ENCODE measurements at regions not wholly inside any gene's neighbourhood (a gene's known extent, or its start where the extent isn't known, plus 50 kb on each side); places are given as distances from the start of the nearest gene placed in this dataset.

DNA sequence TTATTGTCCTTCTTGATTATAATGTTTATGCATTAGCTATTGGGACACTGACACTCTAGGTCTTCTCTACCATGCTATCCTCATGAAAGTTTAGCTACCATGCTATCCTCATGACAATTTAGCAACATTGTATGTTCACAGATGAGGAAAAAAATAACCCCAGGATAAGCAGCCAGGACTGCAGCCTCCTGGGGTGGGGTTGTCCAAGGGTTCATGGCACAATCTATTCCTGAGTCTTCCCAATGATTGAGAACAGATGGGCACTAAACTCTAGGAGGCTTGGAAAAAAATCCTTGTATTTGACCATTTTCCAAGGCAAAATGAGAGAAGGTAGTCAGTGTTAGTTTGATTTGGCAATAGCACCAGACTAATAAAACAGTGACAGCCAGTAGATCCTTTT is 619.8 kb upstream of the LCORL start:
- no peak overlapping the region for H3K4me3 Mint-ChIP-seq (ENCODE audit: unreplicated experiment)
- no TSS peak for BruUV-seq (replicated peaks)
- H3K4me3 ChIP-seq (ENCODE audit: low read depth, low read length), result no peak overlapping the region
- intact Hi-C loops (cut with micrococcal nuclease; ENCODE audit: unreplicated experiment), result no loop called here
- no peaks in the 10 kb centered on the region for H3K9me3 ChIP-seq
- TF ChIP-seq, protein P1, sequence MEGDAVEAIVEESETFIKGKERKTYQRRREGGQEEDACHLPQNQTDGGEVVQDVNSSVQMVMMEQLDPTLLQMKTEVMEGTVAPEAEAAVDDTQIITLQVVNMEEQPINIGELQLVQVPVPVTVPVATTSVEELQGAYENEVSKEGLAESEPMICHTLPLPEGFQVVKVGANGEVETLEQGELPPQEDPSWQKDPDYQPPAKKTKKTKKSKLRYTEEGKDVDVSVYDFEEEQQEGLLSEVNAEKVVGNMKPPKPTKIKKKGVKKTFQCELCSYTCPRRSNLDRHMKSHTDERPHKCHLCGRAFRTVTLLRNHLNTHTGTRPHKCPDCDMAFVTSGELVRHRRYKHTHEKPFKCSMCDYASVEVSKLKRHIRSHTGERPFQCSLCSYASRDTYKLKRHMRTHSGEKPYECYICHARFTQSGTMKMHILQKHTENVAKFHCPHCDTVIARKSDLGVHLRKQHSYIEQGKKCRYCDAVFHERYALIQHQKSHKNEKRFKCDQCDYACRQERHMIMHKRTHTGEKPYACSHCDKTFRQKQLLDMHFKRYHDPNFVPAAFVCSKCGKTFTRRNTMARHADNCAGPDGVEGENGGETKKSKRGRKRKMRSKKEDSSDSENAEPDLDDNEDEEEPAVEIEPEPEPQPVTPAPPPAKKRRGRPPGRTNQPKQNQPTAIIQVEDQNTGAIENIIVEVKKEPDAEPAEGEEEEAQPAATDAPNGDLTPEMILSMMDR (IDR thresholded peaks at IDR 0.05; ENCODE audit: insufficient read depth in 1 of 2, low read depth in 1 of 2, low read length in 1 of 2, severe bottlenecking in 1 of 2, unreplicated experiment in 1 of 2), result no peak
- ChIA-PET POLR2A (no interaction called here), CTCF (no interaction called here)
- peaks cover 25% of the 10 kb centered on the region for H3K4me1 ChIP-seq
- H3K4me1 Mint-ChIP-seq (ENCODE audit: low read depth, unreplicated experiment), result peaks cover 17% of the 10 kb centered on the region
- no peaks in the 10 kb centered on the region for H3K27me3 ChIP-seq (replicated peaks; ENCODE audit: control insufficient read depth, insufficient read depth, low read length)
- no peak overlapping the region for H3K27ac Mint-ChIP-seq (ENCODE audit: unreplicated experiment)
- H3K36me3 ChIP-seq (ENCODE audit: control insufficient read depth, insufficient read depth, low read length), result no peaks in the 10 kb centered on the region
- H3K27me3 Mint-ChIP-seq (ENCODE audit: insufficient read depth, unreplicated experiment), result no peaks in the 10 kb centered on the region
- peaks cover 14% of the 10 kb centered on the region for H3K9me3 Mint-ChIP-seq (ENCODE audit: unreplicated experiment)
- DNase-seq, result no peak
- H3K36me3 Mint-ChIP-seq (ENCODE audit: insufficient read depth, unreplicated experiment), result no peaks in the 10 kb centered on the region

GRCh38 chr4:18638031-18638430 is 616.5 kb upstream of the LCORL start:
- no peak for DNase-seq
- no TSS peak for BruUV-seq (replicated peaks)
- TF ChIP-seq, protein P1 (IDR thresholded peaks at IDR 0.05; ENCODE audit: insufficient read depth in 1 of 2, low read depth in 1 of 2, low read length in 1 of 2, severe bottlenecking in 1 of 2, unreplicated experiment in 1 of 2), result no peak
- H3K4me3 Mint-ChIP-seq (ENCODE audit: unreplicated experiment), result no peak overlapping the region
- no peaks in the 10 kb centered on the region for H3K4me1 ChIP-seq
- no peaks in the 10 kb centered on the region for H3K9me3 Mint-ChIP-seq (ENCODE audit: unreplicated experiment)
- H3K4me3 ChIP-seq (ENCODE audit: low read depth, low read length), result no peak overlapping the region
- no peaks in the 10 kb centered on the region for H3K36me3 Mint-ChIP-seq (ENCODE audit: insufficient read depth, unreplicated experiment)
- no peaks in the 10 kb centered on the region for H3K4me1 Mint-ChIP-seq (ENCODE audit: low read depth, unreplicated experiment)
- H3K27me3 Mint-ChIP-seq (ENCODE audit: insufficient read depth, unreplicated experiment), result no peaks in the 10 kb centered on the region
- intact Hi-C loops (cut with micrococcal nuclease; ENCODE audit: unreplicated experiment), result no loop called here
- ChIA-PET CTCF (no interaction called here), POLR2A (no interaction called here)
- no peaks in the 10 kb centered on the region for H3K27me3 ChIP-seq (replicated peaks; ENCODE audit: control insufficient read depth, insufficient read depth, low read length)
- H3K36me3 ChIP-seq (ENCODE audit: control insufficient read depth, insufficient read depth, low read length), result no peaks in the 10 kb centered on the region
- H3K9me3 ChIP-seq, result no peaks in the 10 kb centered on the region
- H3K27ac Mint-ChIP-seq (ENCODE audit: unreplicated experiment), result no peak overlapping the region

GRCh38 chr4:18636001-18636585 is 614.5 kb upstream of the LCORL start:
- BruUV-seq (replicated peaks), result no TSS peak
- TF ChIP-seq, protein P1 (IDR thresholded peaks at IDR 0.05; ENCODE audit: insufficient read depth in 1 of 2, low read depth in 1 of 2, low read length in 1 of 2, severe bottlenecking in 1 of 2, unreplicated experiment in 1 of 2), result no peak
- intact Hi-C loops (cut with micrococcal nuclease; ENCODE audit: unreplicated experiment), result no loop called here
- H3K27ac Mint-ChIP-seq (ENCODE audit: unreplicated experiment), result no peak overlapping the region
- DNase-seq, result no peak
- no peaks in the 10 kb centered on the region for H3K36me3 ChIP-seq (ENCODE audit: control insufficient read depth, insufficient read depth, low read length)
- H3K36me3 Mint-ChIP-seq (ENCODE audit: insufficient read depth, unreplicated experiment), result no peaks in the 10 kb centered on the region
- ChIA-PET POLR2A (no interaction called here), CTCF (no interaction called here)
- H3K9me3 Mint-ChIP-seq (ENCODE audit: unreplicated experiment), result peaks cover 7% of the 10 kb centered on the region
- H3K27me3 Mint-ChIP-seq (ENCODE audit: insufficient read depth, unreplicated experiment), result no peaks in the 10 kb centered on the region
- H3K4me1 Mint-ChIP-seq (ENCODE audit: low read depth, unreplicated experiment), result no peaks in the 10 kb centered on the region
- H3K27me3 ChIP-seq (replicated peaks; ENCODE audit: control insufficient read depth, insufficient read depth, low read length), result no peaks in the 10 kb centered on the region
- H3K4me1 ChIP-seq, result no peaks in the 10 kb centered on the region
- H3K9me3 ChIP-seq, result no peaks in the 10 kb centered on the region
- H3K4me3 ChIP-seq (ENCODE audit: low read depth, low read length), result no peak overlapping the region
- H3K4me3 Mint-ChIP-seq (ENCODE audit: unreplicated experiment), result no peak overlapping the region

Measured in Caco-2 (cell line).